Kidney epithelial cell (primary cell): ENCODE measurements at regions not wholly inside any gene's neighbourhood (a gene's known extent, or its start where the extent isn't known, plus 50 kb on each side); places are given as distances from the start of the nearest gene placed in this dataset.

ENCODE experiments used
- DNase-seq: peaks from one replicate; pipeline ENCODE4 v3.0.0-alpha.2; 2010; ENCODE audit warnings: low read depth
- H3K27me3 ChIP-seq: 2 replicates; pipeline ENCODE4 v1.6.0; 2011; ENCODE audit warnings: low read length; ENCODE audit not compliant: control insufficient read depth, insufficient read depth
- H3K36me3 ChIP-seq: 2 replicates; pipeline ENCODE4 v1.5.1; 2011; ENCODE audit warnings: low read length; ENCODE audit not compliant: control insufficient read depth, insufficient read depth
- H3K4me3 ChIP-seq: 2 replicates; pipeline ENCODE4 v1.5.1; 2011; ENCODE audit warnings: low read depth, mild to moderate bottlenecking, control low read depth, low read length
- TF ChIP-seq, protein P1 (sequence below): IDR thresholded peaks from 2 replicates; pipeline ENCODE4 v1.5.1; 2011; ENCODE audit warnings: mild to moderate bottlenecking, moderate library complexity, low read length, control low read depth, inconsistent platforms; ENCODE audit not compliant: insufficient read depth, poor library complexity, severe bottlenecking

DNA sequence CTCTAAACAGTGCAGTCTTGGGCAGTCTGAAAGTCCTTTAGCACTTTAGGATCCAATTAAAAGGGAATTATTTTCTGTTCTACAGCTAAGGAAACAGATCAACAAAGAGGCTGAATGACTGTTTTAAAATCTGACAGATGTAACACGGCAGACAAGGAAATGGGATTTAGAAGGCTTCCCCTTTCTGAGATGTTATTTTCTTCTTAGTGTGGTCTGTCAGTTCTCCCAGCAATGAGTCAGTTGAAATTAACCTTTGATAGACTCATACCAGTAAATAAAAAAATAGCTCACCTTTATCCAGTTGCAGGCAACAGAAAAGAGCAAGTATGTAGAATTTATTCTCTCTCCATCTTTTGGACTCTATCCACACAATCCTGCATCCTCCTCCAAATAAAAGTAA lies 98.1 kb downstream of the NEDD1 start:
- no peaks in the 10 kb centered on the region for H3K36me3 ChIP-seq
- TF ChIP-seq, protein P1, sequence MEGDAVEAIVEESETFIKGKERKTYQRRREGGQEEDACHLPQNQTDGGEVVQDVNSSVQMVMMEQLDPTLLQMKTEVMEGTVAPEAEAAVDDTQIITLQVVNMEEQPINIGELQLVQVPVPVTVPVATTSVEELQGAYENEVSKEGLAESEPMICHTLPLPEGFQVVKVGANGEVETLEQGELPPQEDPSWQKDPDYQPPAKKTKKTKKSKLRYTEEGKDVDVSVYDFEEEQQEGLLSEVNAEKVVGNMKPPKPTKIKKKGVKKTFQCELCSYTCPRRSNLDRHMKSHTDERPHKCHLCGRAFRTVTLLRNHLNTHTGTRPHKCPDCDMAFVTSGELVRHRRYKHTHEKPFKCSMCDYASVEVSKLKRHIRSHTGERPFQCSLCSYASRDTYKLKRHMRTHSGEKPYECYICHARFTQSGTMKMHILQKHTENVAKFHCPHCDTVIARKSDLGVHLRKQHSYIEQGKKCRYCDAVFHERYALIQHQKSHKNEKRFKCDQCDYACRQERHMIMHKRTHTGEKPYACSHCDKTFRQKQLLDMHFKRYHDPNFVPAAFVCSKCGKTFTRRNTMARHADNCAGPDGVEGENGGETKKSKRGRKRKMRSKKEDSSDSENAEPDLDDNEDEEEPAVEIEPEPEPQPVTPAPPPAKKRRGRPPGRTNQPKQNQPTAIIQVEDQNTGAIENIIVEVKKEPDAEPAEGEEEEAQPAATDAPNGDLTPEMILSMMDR = no peak
- H3K27me3 ChIP-seq = no peaks in the 10 kb centered on the region
- no peak for DNase-seq
- no peak overlapping the region for H3K4me3 ChIP-seq

DNA sequence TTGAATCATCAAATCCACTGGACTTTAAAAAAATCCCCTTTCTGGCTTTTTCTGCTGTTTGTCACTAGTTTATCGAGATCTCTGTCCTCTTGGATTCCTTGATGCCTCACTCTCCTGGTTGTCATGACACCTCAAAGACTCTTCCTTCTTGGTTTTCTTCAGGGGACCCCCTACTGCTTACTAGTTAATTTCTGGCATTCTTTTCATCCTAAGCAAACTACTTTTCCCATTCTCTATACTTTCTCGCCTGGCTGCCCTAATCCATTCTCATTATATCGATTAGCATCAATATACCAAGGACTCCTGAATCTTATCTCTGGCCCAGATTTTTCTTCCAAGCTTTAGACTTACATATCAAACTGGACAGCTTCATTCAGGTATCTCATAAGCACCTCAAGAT lies 98.6 kb downstream of the NEDD1 start:
- TF ChIP-seq, protein P1 = no peak
- H3K4me3 ChIP-seq = no peak overlapping the region
- DNase-seq = no peak
- H3K36me3 ChIP-seq = no peaks in the 10 kb centered on the region
- H3K27me3 ChIP-seq = no peaks in the 10 kb centered on the region

DNA sequence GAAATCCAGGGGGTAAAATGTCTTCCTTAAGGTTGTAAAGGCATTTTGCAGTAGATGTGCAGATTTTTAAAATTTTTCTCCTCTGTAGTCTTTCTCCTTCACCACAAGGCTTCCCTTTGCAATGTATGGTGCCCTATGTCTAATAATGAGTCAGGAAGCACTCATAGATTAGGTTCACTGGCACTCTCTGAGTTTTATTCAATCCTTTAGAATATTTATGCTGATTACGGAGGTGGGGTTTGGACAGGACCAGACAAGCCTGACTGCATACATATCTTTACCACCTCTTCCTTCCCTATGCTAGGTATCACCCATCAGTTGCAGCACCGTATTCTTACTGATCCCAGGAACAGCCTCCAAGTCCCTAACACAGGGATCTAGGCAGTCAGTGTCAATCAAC lies 99.5 kb downstream of the NEDD1 start:
- no peak for DNase-seq
- H3K27me3 ChIP-seq = no peaks in the 10 kb centered on the region
- no peaks in the 10 kb centered on the region for H3K36me3 ChIP-seq
- H3K4me3 ChIP-seq = no peak overlapping the region
- TF ChIP-seq, protein P1 = no peak

DNA sequence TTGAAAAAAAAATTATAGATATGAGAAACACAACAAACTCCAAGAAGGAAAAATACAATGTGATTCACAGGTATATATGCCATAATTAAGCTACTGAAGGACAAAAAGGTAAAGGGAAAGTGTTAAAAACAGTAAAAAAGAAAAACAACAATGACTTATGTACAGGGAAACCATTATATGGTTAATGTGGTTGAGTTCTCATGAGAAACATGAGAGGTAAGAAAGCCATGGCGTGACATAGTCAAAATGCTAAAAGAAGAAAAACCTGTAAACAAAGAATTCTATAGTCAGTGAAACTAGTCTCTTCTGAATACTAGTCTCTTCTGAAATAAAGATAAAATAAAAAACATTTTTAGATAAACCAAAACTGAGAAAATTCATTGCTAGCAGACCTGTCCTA lies 109.1 kb downstream of the NEDD1 start:
- Histone ChIP-seq H3K4me3 (no peak overlapping the region), H3K36me3 (no peaks in the 10 kb centered on the region), H3K27me3 (no peaks in the 10 kb centered on the region)
- TF ChIP-seq, protein P1 = no peak
- no peak for DNase-seq

DNA sequence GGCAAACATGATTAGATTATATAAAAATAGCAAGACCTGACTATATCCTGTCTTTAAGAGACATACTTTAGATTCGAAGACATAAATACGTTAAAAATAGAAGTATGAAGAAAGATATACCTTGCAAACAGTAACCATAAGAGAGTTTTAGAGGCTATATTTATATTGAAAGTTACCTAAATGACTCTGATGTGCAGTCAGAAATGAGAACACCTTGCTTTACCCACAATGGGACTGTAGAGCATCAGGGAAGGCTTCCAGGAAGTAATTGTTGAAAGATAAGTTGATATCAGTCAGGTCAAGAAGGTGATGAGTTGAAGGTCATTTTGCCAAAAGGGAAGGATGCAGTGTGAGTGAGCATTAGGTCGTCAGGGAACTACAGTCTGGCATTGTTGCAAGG lies 110.2 kb downstream of the NEDD1 start:
- no peak for DNase-seq
- no peak overlapping the region for H3K4me3 ChIP-seq
- H3K27me3 ChIP-seq = no peaks in the 10 kb centered on the region
- TF ChIP-seq, protein P1 = no peak
- no peaks in the 10 kb centered on the region for H3K36me3 ChIP-seq

DNA sequence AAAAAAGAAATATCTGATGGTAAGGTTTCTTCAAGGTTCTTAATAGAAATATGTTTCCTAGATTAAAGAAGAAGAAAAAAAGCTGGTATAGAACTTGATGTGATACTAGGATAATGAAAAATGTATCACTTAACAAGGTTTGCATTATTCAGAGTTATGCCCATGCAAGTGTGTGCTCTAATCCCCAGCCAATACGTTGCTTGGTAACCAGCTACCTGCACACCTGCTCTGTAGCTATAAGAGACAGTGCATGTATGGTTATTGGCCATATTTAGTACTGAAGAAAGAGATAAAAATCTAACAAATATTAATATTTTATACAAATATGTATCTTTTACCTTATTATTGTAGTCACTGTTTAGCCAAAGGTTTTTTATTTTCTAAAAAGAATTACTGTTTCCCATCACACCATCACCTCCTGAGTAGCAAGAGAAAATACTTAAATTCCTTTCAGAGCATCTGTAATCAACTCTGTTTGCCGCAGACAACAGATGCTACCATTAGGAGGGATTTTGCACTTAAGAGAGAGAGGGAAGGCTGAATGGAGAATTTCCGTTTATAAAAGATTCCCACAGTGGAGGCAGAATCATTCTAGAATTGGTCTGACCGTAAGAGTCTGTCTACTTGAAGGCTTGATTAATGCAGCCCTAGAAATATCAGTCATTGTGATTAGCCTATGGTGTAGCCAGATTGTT lies 115.6 kb downstream of the NEDD1 start:
- Histone ChIP-seq H3K36me3 (no peaks in the 10 kb centered on the region), H3K4me3 (no peak overlapping the region), H3K27me3 (no peaks in the 10 kb centered on the region)
- no peak for DNase-seq
- TF ChIP-seq, protein P1 = no peak
